Heart left ventricle (tissue), 16 donors: ENCODE measurements at regions not wholly inside any gene's neighbourhood (a gene's known extent, or its start where the extent isn't known, plus 50 kb on each side); places are given as distances from the start of the nearest gene placed in this dataset.
A peak's percentile ranks its signal among the peaks of the same experiment; 100 is the strongest.

Experiments used
- ATAC-seq, 4 donors: fragments of 200-7000 bp; cut with Tn5 transposase; one replicate each; pipeline ENCODE4 v1.9.1; 2020 to 2022; ENCODE audit warnings: moderate library complexity in 4 of 4, mild to moderate bottlenecking in 3 of 4, moderate number of reproducible peaks in 1 of 4
- DNase-seq, 5 donors: peaks; one replicate each; pipeline ENCODE4 v3.0.0-alpha.2; 2020
- H3K27ac ChIP-seq, 12 donors: fragments of 200-600 bp; sonication (generic) in 4 of 12; one replicate each; pipeline versions ENCODE4 v1.5.0 to v1.8.0; 2016 to 2022; ENCODE audit warnings: mild to moderate bottlenecking in 2 of 12
- H3K27me3 ChIP-seq, 9 donors: fragments of 200-600 bp; sonication (generic) in 2 of 9; one replicate each; pipeline versions ENCODE4 v1.5.1 to v1.8.0; 2016 to 2022; ENCODE audit warnings: mild to moderate bottlenecking in 3 of 9
- H3K36me3 ChIP-seq, 9 donors: fragments of 200-600 bp; sonication (generic) in 2 of 9; one replicate each; pipeline versions ENCODE4 v1.5.0 to v1.8.0; 2018 to 2022; ENCODE audit warnings: mild to moderate bottlenecking in 2 of 9
- H3K4me1 ChIP-seq, 12 donors: fragments of 200-600 bp; sonication (generic) in 4 of 12; one replicate each; pipeline versions ENCODE4 v1.5.0 to v1.8.0; 2016 to 2022; ENCODE audit warnings: mild to moderate bottlenecking in 3 of 12
- H3K4me3 ChIP-seq, 12 donors: fragments of 200-600 bp; sonication (generic) in 4 of 12; one replicate each; pipeline versions ENCODE4 v1.5.0 to v1.8.0; 2017 to 2022; ENCODE audit warnings: mild to moderate bottlenecking in 9 of 12, moderate library complexity in 4 of 12
- H3K9me3 ChIP-seq, 12 donors: fragments of 200-600 bp; sonication (generic) in 4 of 12; one replicate each; pipeline versions ENCODE4 v1.5.0 to v1.8.0; 2016 to 2022; ENCODE audit warnings: mild to moderate bottlenecking in 1 of 12
- CTCF ChIP-seq, 12 donors: fragments of 200-600 bp; sonication (generic) in 4 of 12; IDR thresholded peaks; one replicate each; pipeline versions ENCODE4 v1.5.0 to v1.8.0; 2018 to 2022; ENCODE audit warnings: antibody characterized with exemption in 12 of 12, mild to moderate bottlenecking in 5 of 12
- POLR2A ChIP-seq, 2 donors: fragments of 450-650 bp; IDR thresholded peaks; one replicate each; pipeline ENCODE4 v1.6.1; 2017; ENCODE audit warnings: antibody characterized with exemption in 2 of 2, mild to moderate bottlenecking in 2 of 2, moderate library complexity in 2 of 2
- WGBS, 4 donors: extraction: QIAGEN DNeasy Blood & Tissue Kit in 2 of 4; methylation state at CpG; one replicate each; pipeline versions ENCODE4 v1.1.5 to v1.1.7; 2013 to 2018; 5-methylcytosine and 5-hydroxymethylcytosine counted together
- intact Hi-C, 10 donors: fragments of 100-400 bp; cut with DNase I; formaldehyde crosslinking; loops; one replicate each; pipeline versions ENCODE4 v1.11.1 to v1.14.2; 2022
- donor health status: ischemic (EF 13 %, LVEDD 7.1; RV severe dilation, severe dysfunction).
- donor health status: healthy with polysubstance abuse.
- donor health status: DM: no; HTN: yes; CAD: no.
- donor health status: DM: no; HTN: no; CAD: no.
- donor health status: ischemic (EF 25% LVEDD 6.9; RV normal size, moderate dysfunction).
- donor health status: ischemic (EF 25% LVEDD 5.7; RV mildly dilated, moderate dysfunction).
- donor health status: healthy.
- donor health status: DM: yes; HTN: yes; CAD: no.
- donor health status: ischemic (EF 35%, LVEDD 5.7; RV mildly dilated, moderate dysfunction).
- donor health status: nonischemic (EF 11% LVEDD 7.7; RV severe dilation, severe dysfunction).
- donor health status: DM: yes; HTN: yes; CAD: no.
- donor health status: PGD.
- donor health status: ischemic (EF 29% LVEDD 5.4; RV normal size, mild dysfunction).
- donor health status: nonischemic (EF 23%, LVEDD 6.1; RV moderate dilation, normal function).

GRCh38 chr3:187955587-187955952 is 198.4 kb upstream of the LPP start:
- no peak for ATAC-seq
- peaks cover 0 to 66% (median 18%) of the 10 kb centered on the region in 12 donors for H3K4me1 ChIP-seq
- DNase-seq = no peak

GRCh38 chr3:187957165-187957581 is 196.8 kb upstream of the LPP start:
- H3K36me3 ChIP-seq = no peaks in the 10 kb centered on the region
- H3K4me1 ChIP-seq = peaks cover 0 to 50% (median 13%) of the 10 kb centered on the region in 12 donors
- H3K27me3 ChIP-seq = no peaks in the 10 kb centered on the region
- no peaks in the 10 kb centered on the region for H3K9me3 ChIP-seq
- no peak overlapping the region for H3K4me3 ChIP-seq
- ATAC-seq = peak; percentile 58 to 76 (median 72)
- TF ChIP-seq CTCF (IDR thresholded peaks at IDR 0.05) (no peak), POLR2A (IDR thresholded peaks at IDR 0.05) (no peak)
- H3K27ac ChIP-seq = peak overlapping the region in 9 of 12 donors; percentile 0 to 82 (median 57)
- no peak for DNase-seq
- 64 to 73% (median 70%) methylated on average over 5 of the region's 5 CpGs for WGBS, 4 donors
- intact Hi-C loops = no loop called here

More at GRCh38 chr3:187955587-187955952, 198.4 kb upstream of the LPP start:
- Histone ChIP-seq H3K4me3 (no peak overlapping the region), H3K36me3 (no peaks in the 10 kb centered on the region), H3K27ac (peak overlapping the region in 3 of 12 donors; percentile 7 to 28 (median 20)), H3K9me3 (no peaks in the 10 kb centered on the region), H3K27me3 (no peaks in the 10 kb centered on the region)
- no peak for TF ChIP-seq CTCF (IDR thresholded peaks at IDR 0.05)
- TF ChIP-seq POLR2A (IDR thresholded peaks at IDR 0.05) = no peak
- intact Hi-C loops = no loop called here

GRCh38 chr3:187957582-187957981 is 196.4 kb upstream of the LPP start:
- ATAC-seq = peak in 2 of 4 donors; percentile 22 to 54
- no peaks in the 10 kb centered on the region for H3K36me3 ChIP-seq
- H3K9me3 ChIP-seq = no peaks in the 10 kb centered on the region
- peak in 1 of 5 donors; percentile 48 for DNase-seq
- H3K27me3 ChIP-seq = no peaks in the 10 kb centered on the region
- intact Hi-C loops = no loop called here
- no peak overlapping the region for H3K4me3 ChIP-seq
- peaks cover 0 to 46% (median 15%) of the 10 kb centered on the region in 12 donors for H3K4me1 ChIP-seq
- peak overlapping the region in 9 of 12 donors; percentile 0 to 82 (median 57) for H3K27ac ChIP-seq
- TF ChIP-seq CTCF (IDR thresholded peaks at IDR 0.05) = no peak
- no peak for TF ChIP-seq POLR2A (IDR thresholded peaks at IDR 0.05)

- H3K27ac ChIP-seq = peak overlapping the region in 2 of 12 donors; percentile 14 to 82
- 52 to 72% (median 63%) methylated on average over 12 of the region's 12 CpGs for WGBS, 4 donors
- H3K4me3 ChIP-seq = no peak overlapping the region
- H3K9me3 ChIP-seq = no peaks in the 10 kb centered on the region
- TF ChIP-seq POLR2A (IDR thresholded peaks at IDR 0.05) = no peak
- no peak for TF ChIP-seq CTCF (IDR thresholded peaks at IDR 0.05)
- H3K36me3 ChIP-seq = no peaks in the 10 kb centered on the region
- no peaks in the 10 kb centered on the region for H3K27me3 ChIP-seq
- intact Hi-C loops = no loop called here
- peak in 2 of 5 donors; percentile 43 to 77 for DNase-seq
- no peak for ATAC-seq
- H3K4me1 ChIP-seq = peaks cover 0 to 55% (median 19%) of the 10 kb centered on the region in 12 donors
Observed at GRCh38 chr3:187958432-187959003, 195.4 kb upstream of the LPP start.
